ENCODE measurements at regions not wholly inside any gene's neighbourhood (a gene's known extent, or its start where the extent isn't known, plus 50 kb on each side); places are given as distances from the start of the nearest gene placed in this dataset.

GRCh38 chr1:239164451-239165180, 221.8 kb upstream of the CHRM3 start:
- no peak for TF ChIP-seq CTCF (IDR thresholded peaks at IDR 0.05)
- no peak for TF ChIP-seq POLR2AphosphoS5 (IDR thresholded peaks at IDR 0.05; ENCODE audit: insufficient read depth in 1 of 2, low read depth in 1 of 2)

All from vagina (tissue), 2 donors.